ENCODE measurements at regions not wholly inside any gene's neighbourhood (a gene's known extent, or its start where the extent isn't known, plus 50 kb on each side); places are given as distances from the start of the nearest gene placed in this dataset.
"Not testable (repeated sequence)": the region's sequence is repeated elsewhere in the genome, so short reads cannot be mapped to it uniquely, and the experiment has no call there.

DNA sequence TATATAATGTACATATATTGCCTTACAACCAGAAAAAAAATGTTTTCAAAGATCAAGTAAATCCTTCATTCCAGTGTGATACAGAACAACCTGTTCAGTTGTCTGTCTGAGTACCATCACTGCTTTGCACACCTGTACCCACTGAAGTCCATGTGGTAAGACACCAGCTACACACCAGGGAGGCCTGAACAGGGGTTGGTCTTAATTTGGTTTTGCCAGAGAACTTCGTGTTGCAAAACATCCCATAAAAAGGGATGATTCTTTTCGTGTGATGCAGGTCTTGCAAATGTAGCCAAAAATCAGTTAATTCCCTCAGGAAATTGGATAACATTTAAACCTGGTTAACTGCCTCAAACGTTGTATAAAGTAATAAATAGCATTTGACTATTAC, 73.7 kb upstream of the SLC1A4 start:
- DNase-seq (ENCODE audit: low spot score): no peak

DNA sequence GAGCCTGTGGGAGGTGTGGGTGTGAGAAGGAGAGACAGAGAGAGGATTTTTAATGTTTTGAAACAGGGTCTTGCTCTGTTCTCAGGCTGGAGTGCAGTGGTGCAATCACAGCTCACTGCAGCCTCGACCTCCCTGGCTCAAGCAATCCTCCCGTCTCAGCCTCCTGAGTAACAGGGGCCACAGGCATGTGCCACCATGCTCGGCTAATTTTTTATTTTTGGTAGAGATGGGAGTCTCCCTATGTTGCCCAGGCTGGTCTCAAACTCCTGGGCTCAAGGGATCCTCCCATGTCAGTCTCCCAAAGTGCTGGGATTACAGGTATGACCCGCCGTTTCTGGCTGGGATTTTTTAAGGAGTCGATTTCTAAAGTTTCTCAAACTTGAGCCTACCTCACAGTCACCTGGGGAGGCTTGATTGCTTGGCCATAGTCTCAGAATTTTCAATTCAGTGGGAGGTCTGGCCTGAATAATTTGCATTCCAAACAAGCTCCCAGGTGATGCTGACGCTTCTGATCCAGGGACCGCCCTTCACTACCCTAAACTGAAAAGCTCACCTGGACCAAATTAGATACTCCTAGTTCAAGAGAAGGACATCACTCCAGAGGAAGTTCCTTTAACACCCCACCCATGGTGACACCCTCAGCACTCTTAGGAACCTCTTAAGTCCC, 70.8 kb upstream of the SLC1A4 start:
- DNase-seq (ENCODE audit: low spot score): no peak

DNA sequence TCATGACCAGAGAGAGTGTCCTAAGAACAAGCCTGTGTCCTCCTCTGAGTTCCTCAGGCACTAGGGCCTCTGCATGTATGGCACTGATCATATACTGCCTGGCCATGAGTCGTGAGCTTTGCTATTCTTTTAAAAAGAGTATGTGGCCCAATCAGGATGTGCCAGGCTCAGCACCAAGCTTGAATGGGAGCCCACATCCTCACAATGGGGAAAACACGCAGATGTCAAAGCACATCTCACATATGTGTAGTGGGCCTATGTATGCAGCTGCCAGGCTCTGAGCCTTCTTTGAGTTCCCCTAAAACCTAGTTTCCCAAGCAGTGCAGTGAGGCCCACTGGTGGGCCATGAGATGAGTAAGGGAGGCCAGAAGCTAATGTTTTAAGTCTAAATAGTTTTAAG, 69.9 kb upstream of the SLC1A4 start:
- DNase-seq (ENCODE audit: low spot score): no peak

DNA sequence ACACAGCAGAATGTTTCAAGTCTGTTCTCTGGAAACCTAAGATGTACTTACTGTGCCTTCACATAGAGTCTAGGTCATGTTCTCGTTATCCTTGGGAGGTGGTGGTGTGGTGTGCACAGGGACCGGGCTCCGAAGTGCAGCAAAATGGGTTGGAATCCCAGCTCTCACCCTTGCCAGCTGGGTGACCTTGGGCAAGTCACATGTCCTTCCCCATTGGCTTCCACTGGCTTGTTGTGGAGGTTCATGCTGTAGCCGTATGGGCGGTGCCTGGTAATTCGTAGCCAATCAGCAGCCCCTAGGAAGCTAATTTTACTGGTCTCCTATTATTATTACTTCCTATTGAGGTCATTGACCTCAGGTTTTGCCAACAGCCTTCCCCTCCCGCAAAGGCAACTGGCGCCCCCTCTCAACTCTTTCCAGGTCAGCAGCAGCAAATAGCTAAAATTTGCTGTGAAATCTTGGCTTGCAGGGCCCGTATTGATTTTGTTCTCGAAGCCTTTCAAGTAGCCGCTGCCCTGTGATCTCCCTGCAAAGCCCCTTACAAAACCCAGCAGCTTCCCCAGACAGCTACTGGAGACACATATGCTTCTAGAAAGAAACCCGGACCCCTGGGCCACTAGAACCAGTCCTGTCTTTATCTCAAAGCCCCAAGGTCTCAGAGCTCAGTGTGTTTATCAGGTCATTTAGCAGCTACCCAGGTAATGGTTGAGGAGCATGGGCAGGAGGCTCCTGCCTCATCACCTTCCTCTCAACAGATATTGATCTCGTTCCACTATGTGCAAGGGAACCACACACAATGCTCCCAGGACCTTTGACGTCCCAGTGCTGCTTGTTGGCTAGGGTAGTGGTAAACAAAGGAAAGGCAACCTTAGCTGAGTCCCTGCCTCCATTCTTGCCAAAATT, 66.5 kb upstream of the SLC1A4 start:
- DNase-seq (ENCODE audit: low spot score): peak; percentile 65

DNA sequence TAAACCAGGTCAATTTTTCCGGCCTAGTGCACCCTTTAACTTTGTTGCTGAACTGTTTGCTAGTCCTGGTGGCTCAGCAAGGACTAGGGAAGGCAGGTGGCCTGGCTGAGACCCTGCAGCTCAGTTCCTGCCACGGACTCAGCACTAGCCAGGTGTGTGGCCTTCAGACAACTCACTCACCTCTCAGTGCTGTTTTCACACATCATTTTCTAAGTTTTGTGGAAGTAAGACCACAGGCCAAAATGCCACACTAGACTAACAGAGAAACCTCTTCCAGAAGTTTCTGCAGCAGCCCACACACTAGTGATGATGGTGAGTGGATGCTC, 65.9 kb upstream of the SLC1A4 start:
- no peak for DNase-seq (ENCODE audit: low spot score)

DNA sequence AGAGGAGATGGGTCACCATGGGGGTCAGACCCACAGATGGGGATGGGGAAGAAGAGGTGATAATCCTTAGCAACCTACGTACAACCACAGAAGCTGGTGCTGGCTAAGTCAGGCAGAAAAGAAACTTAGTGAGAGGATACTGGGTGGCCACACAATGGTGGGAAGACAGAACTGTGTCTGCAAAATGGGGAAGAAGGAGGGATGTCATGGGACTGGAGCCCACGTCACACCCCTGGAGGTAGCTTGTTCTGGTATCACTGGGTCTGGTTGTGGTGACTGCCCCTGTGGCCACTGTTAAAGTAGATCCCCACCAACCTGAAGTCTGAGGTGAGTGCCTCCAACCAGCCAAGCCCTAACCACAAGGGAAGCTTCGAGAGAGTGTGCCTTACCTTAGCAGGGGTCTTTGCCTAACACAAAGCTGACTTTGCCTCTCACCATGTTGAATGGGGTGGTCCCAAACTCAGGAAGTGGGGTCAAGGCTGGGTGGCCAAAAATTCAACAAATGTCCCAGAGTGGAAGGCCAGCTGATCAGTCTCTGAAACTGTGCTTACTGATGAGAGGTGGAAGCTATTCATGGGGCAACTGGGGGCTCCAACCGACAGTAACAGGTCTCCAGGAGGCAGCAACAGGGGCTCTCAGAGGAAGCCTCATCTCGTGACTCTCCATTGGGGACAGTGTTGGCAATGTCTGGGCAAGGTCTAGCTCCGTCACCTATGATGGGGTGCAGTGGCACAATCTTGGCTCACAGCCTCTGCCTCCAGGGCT, 64.8 kb upstream of the SLC1A4 start:
- no peak for DNase-seq (ENCODE audit: low spot score)

DNA sequence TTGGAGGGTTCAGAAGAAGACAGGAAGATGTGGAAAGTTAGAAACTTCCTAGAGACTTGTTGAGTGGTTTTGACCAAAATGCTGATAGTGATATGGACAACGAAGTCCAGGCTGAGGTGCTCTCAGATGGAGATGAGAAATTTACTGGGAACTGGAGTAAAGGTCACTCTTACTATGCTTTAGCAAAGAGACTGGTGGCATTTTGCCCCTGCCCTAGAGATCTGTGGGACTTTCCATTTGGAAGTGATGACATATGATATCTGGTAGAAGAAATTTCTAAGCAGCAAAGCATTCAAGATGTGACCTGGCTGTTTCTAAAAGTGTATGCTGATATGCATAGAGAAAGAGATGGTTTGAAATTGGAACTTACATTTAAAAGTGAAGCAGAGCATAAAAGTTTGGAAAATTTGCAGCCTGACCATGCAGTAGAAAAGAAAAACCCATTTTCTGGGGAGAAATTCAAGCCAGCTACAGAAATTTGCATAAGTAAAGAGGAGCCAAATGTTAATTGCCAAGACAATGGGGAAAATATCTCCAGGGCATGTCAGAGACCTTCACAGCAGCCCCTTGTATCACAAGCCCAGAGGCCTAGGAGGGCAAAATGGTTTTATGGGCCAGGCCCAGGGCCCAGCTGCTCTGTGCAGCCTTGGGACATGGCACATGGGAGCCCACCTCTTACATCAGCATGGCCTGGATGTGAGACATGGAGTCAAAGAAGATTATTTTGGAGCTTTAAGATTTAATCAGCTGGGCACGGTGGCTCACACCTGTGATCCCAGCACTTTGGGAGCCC, 63.1 kb upstream of the SLC1A4 start:
- DNase-seq (ENCODE audit: low spot score): not testable (repeated sequence)

DNA sequence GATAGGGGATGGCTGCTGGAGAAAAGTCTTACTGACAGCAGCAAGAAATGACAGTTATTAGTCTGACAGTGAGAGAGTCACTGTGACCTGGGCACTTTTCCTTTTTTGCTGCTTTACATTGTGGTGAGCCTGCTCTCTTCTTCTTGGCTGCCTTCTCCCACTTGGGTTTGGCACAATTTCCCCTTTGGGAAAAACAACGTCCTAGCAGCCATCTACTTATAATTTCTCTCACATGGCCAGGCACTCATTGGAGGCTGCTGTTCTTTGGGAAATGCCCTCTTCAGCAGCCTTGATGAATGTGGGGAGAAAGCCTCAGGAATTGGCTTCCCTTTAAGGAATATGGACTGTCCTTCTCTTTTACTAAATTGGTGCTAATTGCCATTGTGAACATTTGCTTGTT, 60.4 kb upstream of the SLC1A4 start:
- DNase-seq (ENCODE audit: low spot score): no peak

DNA sequence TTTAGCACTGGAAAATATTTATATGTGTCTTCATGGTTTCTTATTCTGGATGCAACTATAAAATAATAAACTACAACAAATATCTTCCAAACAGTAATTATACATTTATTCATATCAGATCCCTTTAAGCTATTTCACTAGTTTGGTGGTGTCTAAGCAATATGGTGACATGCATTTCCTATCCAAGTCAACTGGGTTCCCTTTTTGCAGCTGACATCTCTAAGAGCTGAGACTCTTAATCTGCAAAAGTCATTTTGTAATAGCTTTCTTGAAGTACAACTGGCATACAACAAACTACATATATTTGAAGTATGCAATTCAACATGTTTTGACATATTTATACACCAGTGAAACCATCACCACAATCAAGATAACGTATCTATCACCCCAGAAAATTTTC, 59.9 kb upstream of the SLC1A4 start:
- no peak for DNase-seq (ENCODE audit: low spot score)

DNA sequence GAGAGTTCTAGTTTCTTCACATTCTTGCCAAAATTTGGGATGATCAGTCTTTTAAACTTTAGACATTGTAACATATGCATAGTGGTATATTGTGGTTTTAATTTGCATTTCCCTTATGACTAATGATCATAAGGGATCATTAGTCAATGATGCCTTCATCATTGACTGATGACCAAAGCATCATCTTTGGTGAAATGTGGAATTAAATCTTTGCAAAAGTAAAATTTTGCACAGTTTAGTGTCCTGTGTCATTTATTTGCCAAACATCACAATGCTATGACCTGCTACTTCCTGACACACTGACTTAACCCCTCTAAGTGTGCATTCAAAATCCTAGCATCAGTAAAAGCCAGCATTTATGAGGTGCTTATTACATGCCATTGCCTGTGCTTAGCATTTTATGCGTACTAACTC, 58.9 kb upstream of the SLC1A4 start:
- DNase-seq (ENCODE audit: low spot score): no peak

DNA sequence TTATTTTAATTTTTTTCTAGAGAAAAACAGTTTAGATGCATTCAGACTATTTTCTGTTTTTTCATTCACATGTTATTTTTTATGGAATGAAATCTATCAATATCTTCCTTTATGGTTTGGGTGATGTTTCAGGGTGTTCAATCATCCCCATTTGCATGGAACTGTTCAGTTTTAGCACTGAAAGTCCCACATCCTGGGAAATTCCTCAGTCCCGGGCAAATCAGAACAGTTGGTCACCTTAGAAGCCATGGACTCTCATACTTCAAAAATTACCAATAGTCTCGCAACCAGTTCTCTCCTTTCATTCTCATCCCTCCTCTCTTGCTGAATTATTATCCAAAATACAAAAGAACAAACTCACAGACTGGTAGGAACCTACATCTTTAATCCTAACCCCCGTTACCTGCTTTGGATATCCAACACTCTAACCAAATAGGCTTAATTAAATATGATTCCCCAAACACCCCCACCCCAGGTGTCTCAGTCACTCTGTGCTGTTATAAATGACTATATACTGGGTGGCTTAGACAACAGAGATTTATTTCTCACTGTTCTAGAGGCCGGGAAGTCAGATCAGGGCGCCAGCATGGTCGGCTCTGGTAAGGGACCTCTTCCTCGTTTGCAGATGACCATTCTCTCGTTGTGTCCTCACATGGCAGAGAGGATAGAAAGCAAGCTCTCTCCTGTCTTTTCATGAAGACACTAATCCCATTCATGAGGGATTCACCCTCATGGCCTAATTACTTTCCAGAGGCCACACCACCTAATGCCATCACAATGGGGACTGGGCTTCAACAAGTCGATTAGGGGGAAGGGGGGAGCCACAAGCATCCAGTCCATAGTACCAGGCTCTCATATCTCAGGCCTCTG, 57.7 kb upstream of the SLC1A4 start:
- DNase-seq (ENCODE audit: low spot score): no peak

DNA sequence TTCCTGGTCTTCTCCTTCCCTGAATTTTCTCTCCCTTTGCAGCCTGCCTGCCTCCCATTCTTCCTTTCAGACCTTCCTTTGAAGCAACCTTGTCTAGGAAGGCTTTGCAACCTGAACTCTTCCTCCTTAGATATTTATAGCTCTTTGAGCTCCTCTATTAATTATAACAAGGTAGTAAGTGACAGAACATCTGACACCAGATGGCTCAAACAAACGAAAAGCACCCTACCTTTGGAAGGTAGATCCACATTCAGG, 57.2 kb upstream of the SLC1A4 start:
- DNase-seq (ENCODE audit: low spot score): no peak

DNA sequence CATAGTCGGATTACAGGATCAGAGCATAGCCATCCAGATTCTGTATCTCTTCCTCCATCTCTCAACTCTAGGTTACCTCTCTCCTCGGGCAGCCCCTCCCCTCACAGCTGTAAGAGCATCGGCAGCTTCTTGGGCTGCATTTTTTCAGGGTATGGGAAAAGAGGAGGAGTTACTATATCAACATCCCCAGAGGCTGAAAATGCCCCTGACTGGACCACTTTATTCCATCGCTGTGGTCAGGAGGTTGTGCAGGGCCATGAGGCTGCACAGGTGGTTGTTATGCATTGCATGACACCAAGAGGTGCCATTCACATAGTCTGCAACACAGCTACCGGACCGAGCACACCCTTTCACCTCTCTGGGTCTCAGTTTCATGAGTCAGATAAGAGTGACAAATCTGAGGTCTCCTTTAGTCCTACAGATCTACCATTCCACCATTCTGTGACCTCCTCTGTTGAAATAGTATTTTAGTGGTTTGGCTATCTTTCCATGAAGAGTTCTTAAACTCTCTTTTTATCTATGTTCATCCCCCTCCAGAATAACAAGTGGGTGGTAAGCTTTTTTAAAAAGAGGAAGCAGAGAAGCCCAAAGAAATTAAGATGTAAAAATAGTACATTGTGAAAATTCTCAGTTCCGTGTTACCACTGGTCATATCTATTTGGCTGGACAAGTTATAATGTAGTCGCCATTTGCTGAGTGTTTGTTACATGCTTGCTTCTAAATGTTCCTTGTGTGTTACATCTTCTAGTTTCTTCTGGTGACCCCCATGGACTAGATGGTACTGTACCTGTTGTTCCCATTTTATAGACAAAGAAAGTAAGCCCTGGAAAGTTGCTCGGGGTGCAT, 56.6 kb upstream of the SLC1A4 start:
- DNase-seq (ENCODE audit: low spot score): no peak

DNA sequence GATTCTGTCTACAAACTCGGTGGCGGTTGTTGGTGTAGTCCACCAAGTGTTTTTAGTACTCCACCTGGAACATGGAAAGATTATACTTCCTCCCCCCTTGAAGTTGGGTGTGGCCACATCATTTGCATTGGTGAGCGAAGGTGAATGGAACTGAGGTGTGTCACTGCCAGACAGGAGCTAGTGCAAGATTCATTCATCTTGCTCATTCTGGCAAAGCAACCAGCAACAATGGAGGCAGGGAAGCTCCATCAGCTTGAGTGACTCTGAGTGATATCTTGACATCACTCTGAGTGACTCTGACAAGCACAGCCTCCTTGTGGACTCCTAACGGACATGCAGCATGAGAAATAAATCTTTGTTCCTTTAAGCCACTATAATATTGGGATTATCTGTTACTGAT, 54.7 kb upstream of the SLC1A4 start:
- DNase-seq (ENCODE audit: low spot score): no peak

DNA sequence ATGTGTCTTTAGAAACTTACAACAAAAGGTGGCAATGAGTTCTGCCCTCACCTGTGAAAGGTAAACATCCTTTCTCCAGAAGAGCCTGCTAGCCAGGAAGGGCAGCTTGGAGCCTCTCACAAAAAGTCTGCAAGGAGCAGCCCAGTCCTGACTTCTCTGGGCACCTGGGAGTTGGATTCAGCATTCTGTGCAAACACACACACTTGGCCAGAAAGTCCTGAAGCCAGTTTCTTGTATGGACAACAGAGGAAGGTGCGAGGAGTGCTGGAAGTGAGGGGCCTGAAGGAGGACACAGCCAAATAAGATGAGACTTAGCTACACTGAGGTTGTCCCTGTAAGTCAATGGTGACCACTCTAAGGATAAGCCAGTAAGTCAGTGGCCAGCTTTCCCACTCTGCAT, 52.4 kb upstream of the SLC1A4 start:
- no peak for DNase-seq (ENCODE audit: low spot score)

DNA sequence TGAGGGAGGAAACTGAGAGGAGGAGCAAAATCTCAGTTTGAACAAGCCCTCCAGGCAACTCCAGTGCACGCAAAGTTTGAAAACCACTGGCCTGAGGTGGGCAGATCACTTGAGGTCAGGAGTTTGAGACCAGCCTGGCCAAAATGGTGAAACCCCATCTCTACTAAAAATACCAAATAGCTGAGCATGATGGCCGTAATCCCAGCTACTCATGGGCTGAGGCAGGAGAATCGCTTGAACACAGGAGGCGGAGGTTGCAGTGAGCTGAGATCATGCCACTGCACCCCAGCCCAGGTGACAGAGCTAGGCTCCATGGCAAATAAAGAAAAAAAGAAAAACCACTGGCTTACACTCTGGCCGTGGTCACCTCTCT, 51.9 kb upstream of the SLC1A4 start:
- not testable (repeated sequence) for DNase-seq (ENCODE audit: low spot score)

DNA sequence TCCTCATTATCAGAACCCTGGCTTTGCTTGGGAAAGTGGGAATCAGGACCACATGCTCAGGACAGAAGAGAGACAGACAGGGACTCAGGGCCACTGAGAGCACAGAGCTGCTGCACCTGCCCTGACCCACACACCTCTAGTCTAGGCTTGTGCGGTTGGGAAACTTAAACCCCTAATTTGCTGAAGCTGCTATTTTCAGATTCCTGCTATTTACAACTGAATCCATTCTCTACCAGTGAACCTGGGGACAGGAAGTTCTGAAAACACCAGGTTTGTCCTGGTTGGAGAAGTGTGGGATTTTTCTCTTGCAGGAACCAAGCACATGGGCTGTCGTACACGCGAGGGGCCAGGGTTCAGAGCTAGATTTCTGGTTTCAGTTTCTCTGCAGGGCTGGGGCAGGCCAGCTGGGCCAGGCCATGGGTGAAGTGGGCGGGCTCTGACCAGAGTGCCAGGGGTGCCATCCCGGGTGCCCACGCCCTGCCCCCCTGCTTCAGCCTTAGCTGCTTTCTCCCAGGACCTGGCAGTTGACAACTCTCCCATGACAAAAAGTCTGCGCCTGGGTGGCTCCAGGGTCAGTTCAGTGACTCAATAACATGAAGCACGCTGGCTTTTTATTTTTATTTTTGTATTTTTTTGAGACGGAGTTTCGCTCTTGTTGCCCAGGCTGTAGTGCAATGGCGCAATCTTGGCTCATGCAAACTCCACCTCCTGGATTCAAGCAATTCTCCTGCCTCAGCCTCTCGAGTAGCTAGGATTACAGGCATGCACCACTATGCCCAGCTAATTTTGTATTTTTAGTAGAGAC, 51.3 kb upstream of the SLC1A4 start:
- no peak for DNase-seq (ENCODE audit: low spot score)

DNA sequence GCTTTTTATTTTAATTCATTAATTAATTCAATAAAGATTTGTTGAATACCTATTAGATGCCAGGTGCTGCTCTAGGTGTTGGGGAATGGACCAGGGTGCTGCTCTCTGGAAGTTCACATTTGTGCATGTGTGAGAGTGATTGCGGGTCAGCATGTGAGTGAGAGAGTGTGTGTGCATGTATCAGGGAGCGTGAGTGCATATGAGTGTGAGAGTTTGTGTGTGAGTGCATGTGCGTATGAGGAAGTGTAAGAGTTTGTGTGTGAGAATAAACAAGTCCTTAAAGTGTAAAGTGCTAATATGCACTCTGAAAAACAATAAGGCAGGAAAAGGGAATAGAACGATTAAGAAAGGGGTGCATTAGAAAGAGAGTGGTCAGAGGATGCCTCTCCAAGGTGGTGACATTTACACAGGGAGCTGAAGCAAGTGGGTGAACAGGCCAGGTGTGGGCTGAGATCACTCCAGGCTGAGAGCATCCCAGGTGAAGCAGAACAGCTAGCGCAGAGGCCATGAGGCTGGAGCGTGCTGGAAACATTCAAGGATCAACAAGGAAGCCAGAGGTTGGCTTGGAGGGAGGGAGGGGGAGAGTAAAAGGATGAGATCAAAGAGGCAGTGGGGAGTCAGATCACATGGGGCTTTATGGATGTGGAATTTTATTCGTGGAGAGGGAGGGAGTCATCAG, 50.5 kb upstream of the SLC1A4 start:
- no peak for DNase-seq (ENCODE audit: low spot score)

DNA sequence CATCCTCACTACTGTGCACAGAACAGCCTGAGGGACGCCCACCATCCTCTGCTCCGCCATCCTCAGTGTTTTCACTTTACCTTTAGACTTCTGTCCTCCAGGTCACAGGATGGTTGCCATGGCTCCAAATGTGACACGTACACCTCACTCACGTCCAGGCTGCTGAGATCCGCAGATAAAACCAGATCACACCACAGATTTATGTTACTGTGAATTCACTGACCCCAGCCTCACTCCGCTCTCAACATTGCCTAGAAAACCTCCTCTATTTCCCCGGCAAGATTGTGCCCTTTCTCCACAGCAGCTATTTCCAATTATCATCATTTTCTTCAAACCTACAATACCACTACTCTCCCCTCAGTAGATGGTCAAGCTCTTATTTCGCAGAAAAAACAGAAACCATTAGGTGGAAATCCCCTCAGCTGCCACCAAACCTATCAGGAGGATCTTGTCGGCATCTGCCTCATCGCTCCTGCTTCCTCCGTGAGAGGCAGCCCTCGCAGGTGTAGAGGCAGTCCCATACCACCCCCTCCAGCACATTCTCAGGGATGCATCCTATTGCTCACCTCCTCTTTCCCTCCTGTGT, 49.8 kb upstream of the SLC1A4 start:
- no peak for DNase-seq (ENCODE audit: low spot score)

Data from mucosa of gallbladder (tissue), 1 donor.